SJCRH30 (cell line): ENCODE measurements at regions not wholly inside any gene's neighbourhood (a gene's known extent, or its start where the extent isn't known, plus 50 kb on each side); places are given as distances from the start of the nearest gene placed in this dataset.

ENCODE experiments used
- DNase-seq, 2 experiments: peaks; one replicate each; pipeline ENCODE4 v3.0.0-alpha.2; 2015 to 2020
- H3K27ac ChIP-seq: fragments of 250-450 bp; sonication (Bioruptor Pico); 2 replicates; pipeline ENCODE4 v1.5.1; 2020; ENCODE audit warnings: mild to moderate bottlenecking, moderate library complexity
- H3K27me3 ChIP-seq: fragments of 250-450 bp; sonication (Bioruptor Pico); 2 replicates; pipeline ENCODE4 v1.5.1; 2020; ENCODE audit warnings: mild to moderate bottlenecking, moderate library complexity
- H3K36me3 ChIP-seq: fragments of 250-450 bp; sonication (Bioruptor Pico); 2 replicates; pipeline ENCODE4 v1.5.1; 2020; ENCODE audit warnings: mild to moderate bottlenecking, moderate library complexity
- H3K4me1 ChIP-seq: fragments of 250-450 bp; sonication (Bioruptor Pico); 2 replicates; pipeline ENCODE4 v1.5.1; 2020; ENCODE audit warnings: mild to moderate bottlenecking, moderate library complexity
- H3K4me3 ChIP-seq: fragments of 250-450 bp; sonication (Bioruptor Pico); 2 replicates; pipeline ENCODE4 v1.5.1; 2020; ENCODE audit warnings: mild to moderate bottlenecking, moderate library complexity
- H3K9me3 ChIP-seq: fragments of 250-450 bp; sonication (Bioruptor Pico); replicated peaks from 2 replicates; pipeline ENCODE4 v1.5.1; 2020; ENCODE audit warnings: mild to moderate bottlenecking, moderate library complexity

DNA sequence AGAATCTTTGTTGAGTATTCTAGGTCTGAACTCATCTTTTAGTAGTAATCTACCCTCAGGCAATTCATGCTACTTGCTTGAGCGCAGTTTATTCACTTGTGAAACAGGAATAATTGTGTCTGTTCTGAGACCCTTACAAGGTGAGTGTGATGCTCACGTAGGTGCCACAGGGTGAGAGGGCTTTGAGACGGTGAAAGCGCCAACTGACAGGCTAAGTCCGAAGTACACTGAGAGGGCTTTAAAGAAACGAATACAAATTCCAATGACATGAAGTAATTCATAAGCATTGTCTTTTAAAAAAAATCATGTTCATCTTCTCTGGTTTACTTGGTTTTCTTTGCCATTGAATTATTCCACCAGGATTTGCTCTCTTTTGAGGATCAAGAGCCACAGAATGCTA lies 393.7 kb upstream of the RGMA start:
- H3K9me3 ChIP-seq: no peaks in the 10 kb centered on the region; the same call in none of the 2 replicates
- no peak for DNase-seq
- peaks cover 13% of the 10 kb centered on the region for H3K4me1 ChIP-seq
- no peaks in the 10 kb centered on the region for H3K36me3 ChIP-seq
- H3K27ac ChIP-seq: no peak overlapping the region
- H3K27me3 ChIP-seq: no peaks in the 10 kb centered on the region
- no peak overlapping the region for H3K4me3 ChIP-seq

DNA sequence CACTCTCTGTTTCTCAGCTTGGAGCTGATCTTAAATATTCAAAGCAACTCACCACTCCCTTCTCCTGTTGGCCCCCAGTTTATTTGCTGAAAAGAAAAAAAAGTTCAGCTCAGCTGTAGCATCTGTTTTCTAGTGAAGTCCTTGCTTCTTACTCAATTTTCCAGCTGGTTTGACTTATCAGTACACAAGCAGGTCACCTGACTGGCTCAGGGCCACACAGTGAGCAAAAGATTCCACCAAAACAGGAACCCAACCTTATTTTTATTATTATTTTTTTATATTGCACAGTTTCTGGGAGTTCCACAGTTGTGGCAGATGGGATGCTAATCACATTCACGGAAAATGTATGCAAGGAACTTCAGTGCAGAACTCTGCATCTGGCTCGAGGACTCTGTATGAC lies 390.7 kb upstream of the RGMA start:
- H3K9me3 ChIP-seq: no peaks in the 10 kb centered on the region; the same call in 1 of the 2 replicates
- H3K27ac ChIP-seq: no peak overlapping the region
- H3K36me3 ChIP-seq: no peaks in the 10 kb centered on the region
- H3K4me1 ChIP-seq: peaks cover 13% of the 10 kb centered on the region
- H3K4me3 ChIP-seq: no peak overlapping the region
- no peaks in the 10 kb centered on the region for H3K27me3 ChIP-seq
- peak in 1 of 2 experiments; percentile 47 for DNase-seq

DNA sequence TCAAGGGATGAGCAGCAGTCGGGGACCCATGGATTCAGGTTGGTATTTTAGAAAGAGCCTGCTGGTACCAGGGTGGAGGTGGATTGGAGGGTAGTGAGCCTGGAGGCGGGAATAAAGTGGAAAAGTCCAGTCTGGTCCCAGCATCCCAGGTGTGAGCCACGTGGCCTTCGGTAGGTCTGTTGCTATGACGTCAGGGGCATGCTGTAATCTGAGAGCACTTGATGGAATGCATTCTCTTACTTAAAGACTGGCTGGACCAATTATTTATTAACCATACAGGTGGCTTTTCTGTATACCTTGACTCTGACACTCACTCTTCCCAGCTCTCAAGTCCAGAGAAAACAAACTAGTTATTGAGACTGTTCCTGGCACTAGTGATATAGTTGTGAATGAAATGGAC lies 389.9 kb upstream of the RGMA start:
- no peak for DNase-seq
- Histone ChIP-seq H3K4me3 (no peak overlapping the region), H3K36me3 (no peaks in the 10 kb centered on the region), H3K27me3 (no peaks in the 10 kb centered on the region), H3K9me3 (no peaks in the 10 kb centered on the region; the same call in 1 of the 2 replicates), H3K4me1 (peaks cover 13% of the 10 kb centered on the region), H3K27ac (no peak overlapping the region)

DNA sequence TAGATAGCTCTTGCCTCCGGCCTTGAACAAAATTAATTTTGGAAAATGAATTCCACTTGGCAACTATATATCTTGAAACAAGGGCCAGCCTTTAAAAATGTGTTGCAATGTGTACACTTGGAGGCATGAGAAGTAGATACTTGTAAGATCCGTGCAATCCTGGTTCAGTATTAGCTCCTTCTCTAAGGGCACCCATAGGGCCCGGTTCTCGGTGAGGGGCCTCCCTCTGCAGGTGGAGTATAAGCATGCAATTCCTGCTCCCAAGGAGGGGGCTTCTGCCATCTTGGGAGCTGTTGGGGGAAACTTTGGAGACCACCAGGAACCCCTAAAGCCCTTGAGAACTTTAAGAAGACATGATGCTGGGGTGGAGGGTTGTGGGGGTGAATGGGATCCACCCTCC lies 388.7 kb upstream of the RGMA start:
- Histone ChIP-seq H3K9me3 (no peaks in the 10 kb centered on the region; the same call in 1 of the 2 replicates), H3K27ac (no peak overlapping the region)

DNA sequence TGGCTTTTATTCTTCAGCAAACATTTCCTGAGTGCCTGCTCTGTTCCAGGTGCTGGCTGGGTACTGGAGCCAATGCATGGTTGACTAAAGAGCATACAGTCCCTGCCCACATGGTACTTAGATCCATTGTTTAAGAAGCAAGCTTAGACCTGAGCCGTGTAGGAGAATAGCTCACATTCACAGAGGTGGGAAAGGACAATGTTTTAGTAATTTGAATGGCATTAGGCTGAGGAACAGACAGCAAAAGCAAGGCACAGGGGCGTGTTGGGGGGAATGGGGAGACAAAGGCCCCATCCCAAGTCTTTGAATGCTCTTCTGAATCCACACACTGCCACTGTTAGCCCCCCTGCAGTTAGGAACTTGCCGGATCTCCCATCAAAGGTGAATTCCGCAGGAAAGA lies 388.2 kb upstream of the RGMA start:
- Histone ChIP-seq H3K4me1 (peaks cover 13% of the 10 kb centered on the region), H3K4me3 (no peak overlapping the region), H3K27ac (no peak overlapping the region), H3K9me3 (peaks cover 3% of the 10 kb centered on the region; the same call in 1 of the 2 replicates), H3K27me3 (no peaks in the 10 kb centered on the region), H3K36me3 (no peaks in the 10 kb centered on the region)
- DNase-seq: no peak

More for the DNA sequence above, 388.7 kb upstream of the RGMA start:
- Histone ChIP-seq H3K27me3 (no peaks in the 10 kb centered on the region), H3K36me3 (no peaks in the 10 kb centered on the region), H3K4me3 (no peak overlapping the region), H3K4me1 (peaks cover 13% of the 10 kb centered on the region)
- no peak for DNase-seq

DNA sequence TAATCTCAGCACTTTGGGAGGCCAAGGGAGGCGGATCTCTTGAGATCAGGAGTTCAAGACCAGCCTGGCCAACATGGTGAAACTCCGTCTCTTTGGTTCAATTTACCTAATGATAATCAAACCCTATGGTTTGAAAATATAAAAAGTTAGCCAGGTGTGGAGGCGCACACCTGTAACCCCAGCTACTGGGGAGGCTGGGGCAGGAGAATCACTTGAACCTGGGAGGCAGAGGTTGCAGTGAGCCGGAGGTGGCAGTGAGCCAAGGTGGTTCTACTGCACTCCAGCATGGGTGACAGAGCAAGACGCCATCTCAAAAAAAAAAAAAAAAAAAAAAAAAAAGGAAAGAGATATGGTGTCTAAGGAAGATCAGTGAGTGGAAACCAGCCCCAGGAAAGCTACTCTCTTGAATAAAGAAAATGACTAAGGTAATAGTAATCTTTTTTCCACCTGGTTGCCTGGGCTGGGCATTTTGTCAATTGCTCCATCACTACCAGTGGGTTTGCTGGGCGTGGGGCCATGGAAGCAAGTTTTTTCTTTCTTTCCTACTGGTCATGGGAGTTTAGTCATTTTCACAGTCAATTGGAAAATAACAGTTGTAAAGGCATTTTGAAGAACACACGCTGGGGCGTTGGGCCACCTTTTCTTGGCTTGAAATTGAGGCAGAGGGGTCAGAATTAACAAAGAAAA lies 387.6 kb upstream of the RGMA start:
- H3K27me3 ChIP-seq: no peaks in the 10 kb centered on the region
- DNase-seq: no peak
- H3K27ac ChIP-seq: no peak overlapping the region
- H3K36me3 ChIP-seq: no peaks in the 10 kb centered on the region
- H3K4me1 ChIP-seq: peaks cover 13% of the 10 kb centered on the region
- no peak overlapping the region for H3K4me3 ChIP-seq
- H3K9me3 ChIP-seq: 0 out of 2 replicates have a peak, but pooled peaks cover 4% of the 10 kb centered on the region

DNA sequence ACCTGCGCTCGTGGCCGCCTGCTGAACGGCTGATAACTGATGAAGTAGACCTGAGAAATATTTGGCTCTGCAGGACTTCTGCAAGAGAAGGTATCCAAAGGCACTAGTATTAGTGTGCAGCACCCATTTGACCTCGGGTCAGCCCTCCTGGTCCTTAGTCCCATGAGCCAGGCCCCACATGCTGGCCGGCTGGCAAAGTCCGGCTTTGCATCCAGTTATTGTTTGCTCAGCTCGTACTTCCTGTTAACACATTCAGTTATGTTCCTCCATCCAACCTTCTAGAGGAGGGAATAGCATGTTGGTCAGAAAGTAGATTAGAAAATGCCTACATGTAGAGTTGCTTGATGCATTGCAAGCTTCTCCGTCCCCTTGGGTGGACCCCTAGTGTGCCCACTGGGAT lies 385.7 kb upstream of the RGMA start:
- peaks cover 8% of the 10 kb centered on the region for H3K4me1 ChIP-seq

DNA sequence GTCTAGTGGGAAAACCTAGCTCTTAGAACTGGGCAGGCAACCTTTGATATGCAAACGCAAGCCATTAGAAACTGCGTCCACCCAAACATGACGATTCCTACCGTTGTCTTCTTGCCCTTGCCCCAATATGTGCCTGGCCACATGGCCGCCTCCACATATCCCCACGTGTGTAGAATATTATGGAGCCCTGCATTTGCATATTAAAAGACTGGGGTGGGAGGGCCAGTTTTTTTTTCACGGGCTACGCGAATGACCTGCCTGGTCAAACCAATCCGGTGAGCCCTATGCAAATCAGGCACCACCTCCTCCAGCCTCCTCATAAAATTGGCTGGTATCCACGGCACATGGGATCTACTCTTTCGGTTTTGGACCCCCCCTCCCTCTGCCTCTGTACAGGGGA lies 381.0 kb upstream of the RGMA start:
- no peak for DNase-seq
- Histone ChIP-seq H3K9me3 (0 out of 2 replicates have a peak, but pooled peaks cover 4% of the 10 kb centered on the region), H3K27me3 (no peaks in the 10 kb centered on the region), H3K4me1 (peaks cover 9% of the 10 kb centered on the region), H3K4me3 (no peak overlapping the region), H3K27ac (no peak overlapping the region), H3K36me3 (no peaks in the 10 kb centered on the region)

More for the DNA sequence above, 385.7 kb upstream of the RGMA start:
- Histone ChIP-seq H3K27me3 (no peaks in the 10 kb centered on the region), H3K27ac (no peak overlapping the region), H3K36me3 (no peaks in the 10 kb centered on the region), H3K4me3 (no peak overlapping the region), H3K9me3 (0 out of 2 replicates have a peak, but pooled peaks cover 4% of the 10 kb centered on the region)
- DNase-seq: no peak

DNA sequence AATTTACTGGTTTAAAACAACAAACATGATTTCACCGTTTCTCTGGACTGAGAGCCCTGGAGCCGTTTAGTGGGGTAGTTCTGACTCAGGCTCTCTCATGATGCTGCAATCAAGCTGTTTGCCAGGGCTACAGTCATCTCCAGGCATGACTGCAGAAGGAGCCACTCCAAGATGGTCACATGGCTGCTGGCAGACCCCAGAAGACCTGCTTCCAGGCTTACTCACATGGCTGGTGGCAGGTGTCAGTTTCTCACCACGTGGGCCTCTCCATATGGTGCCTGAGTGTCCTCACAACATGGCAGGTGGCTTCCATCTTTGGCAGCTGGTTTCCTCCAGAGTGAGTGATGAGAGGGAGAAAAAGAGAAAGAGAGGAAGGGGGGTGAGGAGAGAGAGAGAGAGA lies 378.3 kb upstream of the RGMA start:
- Histone ChIP-seq H3K9me3 (0 out of 2 replicates have a peak, but pooled peaks cover 2% of the 10 kb centered on the region), H3K4me1 (peaks cover 9% of the 10 kb centered on the region), H3K27me3 (no peaks in the 10 kb centered on the region), H3K36me3 (no peaks in the 10 kb centered on the region), H3K27ac (no peak overlapping the region), H3K4me3 (no peak overlapping the region)
- DNase-seq: peak; percentile 72 to 76

DNA sequence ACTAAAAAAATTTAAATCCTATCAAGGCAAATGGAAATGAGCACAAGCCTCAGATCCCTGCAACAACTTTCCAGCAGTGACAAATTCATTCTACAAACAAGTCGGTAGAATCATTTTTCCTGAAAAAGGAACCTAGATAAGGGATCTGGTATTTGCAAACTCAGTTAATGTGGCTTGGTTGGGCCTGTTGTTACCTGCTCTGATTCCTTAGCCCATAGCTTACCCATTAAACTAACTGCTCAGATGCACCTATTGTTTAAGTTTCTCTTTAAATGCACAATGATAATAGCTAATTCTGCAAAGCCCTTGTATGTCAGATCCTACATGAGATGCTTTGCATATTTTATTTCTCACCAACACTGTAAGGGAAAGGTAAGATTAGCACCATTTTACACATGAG lies 377.4 kb upstream of the RGMA start:
- no peaks in the 10 kb centered on the region for H3K27me3 ChIP-seq
- H3K27ac ChIP-seq: no peak overlapping the region
- H3K36me3 ChIP-seq: no peaks in the 10 kb centered on the region
- no peaks in the 10 kb centered on the region for H3K9me3 ChIP-seq
- H3K4me3 ChIP-seq: no peak overlapping the region
- peaks cover 9% of the 10 kb centered on the region for H3K4me1 ChIP-seq
- no peak for DNase-seq

DNA sequence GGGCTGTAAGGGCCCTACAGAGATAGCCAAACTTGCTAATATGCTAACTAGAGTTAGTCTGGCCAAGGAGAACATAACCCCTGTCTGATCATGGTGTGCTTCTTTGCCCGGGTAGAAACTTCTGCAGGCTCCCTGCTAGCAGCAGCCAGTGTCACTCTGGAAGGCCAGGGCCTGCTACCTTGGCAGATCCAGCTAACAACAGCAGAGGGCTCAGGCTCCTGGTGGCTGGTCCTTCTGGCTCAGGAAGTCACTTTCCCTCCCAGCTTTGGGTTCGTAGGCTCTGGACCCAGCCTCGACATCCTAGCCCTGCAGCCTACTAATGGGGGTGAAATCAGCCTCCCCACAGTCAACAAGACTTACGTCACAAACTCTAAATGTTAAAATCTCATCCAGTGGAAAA lies 373.7 kb upstream of the RGMA start:
- DNase-seq: no peak
- 0 out of 2 replicates have a peak, but pooled peaks cover 3% of the 10 kb centered on the region for H3K9me3 ChIP-seq
- H3K4me1 ChIP-seq: peaks cover 37% of the 10 kb centered on the region
- H3K36me3 ChIP-seq: no peaks in the 10 kb centered on the region
- H3K27me3 ChIP-seq: no peaks in the 10 kb centered on the region
- no peak overlapping the region for H3K4me3 ChIP-seq
- no peak overlapping the region for H3K27ac ChIP-seq

DNA sequence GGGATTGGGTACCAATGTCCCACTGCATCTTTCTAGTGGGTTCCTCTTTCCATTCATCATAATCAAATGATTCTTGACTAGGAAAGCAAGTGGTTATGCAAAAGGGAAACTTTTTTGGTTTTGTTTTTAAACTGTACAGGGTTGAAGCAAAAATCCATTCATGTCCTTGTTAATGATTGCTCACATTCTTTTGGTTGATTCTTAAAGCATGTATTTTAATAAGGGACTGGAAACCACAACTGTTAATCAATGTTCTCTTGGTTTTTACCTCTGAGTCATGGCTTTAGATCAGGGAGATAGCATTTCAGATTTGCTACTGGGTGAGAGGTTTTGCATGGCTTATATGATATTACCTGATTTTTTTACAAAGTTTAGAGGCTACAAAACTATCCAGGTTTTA lies 371.7 kb upstream of the RGMA start:
- DNase-seq: no peak
- H3K4me3 ChIP-seq: no peak overlapping the region
- no peaks in the 10 kb centered on the region for H3K27me3 ChIP-seq
- 0 out of 2 replicates have a peak, but pooled peaks cover 3% of the 10 kb centered on the region for H3K9me3 ChIP-seq
- H3K4me1 ChIP-seq: peaks cover 28% of the 10 kb centered on the region
- no peak overlapping the region for H3K27ac ChIP-seq
- no peaks in the 10 kb centered on the region for H3K36me3 ChIP-seq

DNA sequence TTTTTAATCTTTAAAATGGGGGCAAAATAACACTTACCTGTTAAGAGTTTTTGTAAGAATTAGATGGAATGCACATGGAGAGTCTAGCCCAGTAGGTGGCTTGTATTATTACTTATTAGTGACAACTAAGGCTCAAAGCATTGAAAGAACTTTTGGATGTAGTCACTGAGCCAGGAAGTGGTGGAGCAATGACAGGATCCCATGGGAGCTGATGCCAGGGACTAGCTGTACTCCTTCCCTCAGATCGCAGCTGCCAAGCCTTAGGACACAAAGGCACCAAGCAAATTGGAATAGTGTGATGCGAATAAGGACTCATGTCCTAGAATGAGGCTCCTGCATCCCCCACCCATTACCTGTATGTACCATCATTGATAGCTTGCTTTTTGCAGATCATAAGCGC lies 370.4 kb upstream of the RGMA start:
- Histone ChIP-seq H3K36me3 (no peaks in the 10 kb centered on the region), H3K9me3 (0 out of 2 replicates have a peak, but pooled peaks cover 3% of the 10 kb centered on the region), H3K4me1 (peaks cover 28% of the 10 kb centered on the region), H3K27ac (peak overlapping the region; percentile 48; the same call in 1 of the 2 replicates), H3K4me3 (no peak overlapping the region), H3K27me3 (no peaks in the 10 kb centered on the region)
- peak; percentile 45 to 61 for DNase-seq

DNA sequence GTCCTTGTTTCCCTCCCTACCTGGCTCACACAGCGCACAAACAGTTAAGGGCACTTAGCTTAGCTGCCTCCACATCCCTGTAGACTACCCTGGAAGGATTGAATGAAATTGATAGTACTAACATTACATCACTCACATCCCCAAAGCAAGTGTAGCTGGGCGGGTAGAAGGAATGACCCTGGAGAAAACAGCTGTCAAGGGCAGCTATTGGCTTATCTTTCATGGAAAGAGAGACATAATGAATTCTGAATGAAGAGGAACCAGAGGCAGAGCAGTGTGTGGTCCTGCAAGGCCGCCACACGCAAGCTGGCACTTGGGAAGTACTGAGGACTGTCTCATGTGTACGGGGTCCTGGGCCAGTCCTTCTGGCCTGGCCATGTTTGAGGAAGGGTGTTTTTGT lies 369.6 kb upstream of the RGMA start:
- Histone ChIP-seq H3K27ac (peak overlapping the region; percentile 48), H3K4me1 (peaks cover 28% of the 10 kb centered on the region), H3K9me3 (0 out of 2 replicates have a peak, but pooled peaks cover 3% of the 10 kb centered on the region), H3K36me3 (no peaks in the 10 kb centered on the region), H3K27me3 (no peaks in the 10 kb centered on the region), H3K4me3 (no peak overlapping the region)
- peak; percentile 73 to 90 for DNase-seq

DNA sequence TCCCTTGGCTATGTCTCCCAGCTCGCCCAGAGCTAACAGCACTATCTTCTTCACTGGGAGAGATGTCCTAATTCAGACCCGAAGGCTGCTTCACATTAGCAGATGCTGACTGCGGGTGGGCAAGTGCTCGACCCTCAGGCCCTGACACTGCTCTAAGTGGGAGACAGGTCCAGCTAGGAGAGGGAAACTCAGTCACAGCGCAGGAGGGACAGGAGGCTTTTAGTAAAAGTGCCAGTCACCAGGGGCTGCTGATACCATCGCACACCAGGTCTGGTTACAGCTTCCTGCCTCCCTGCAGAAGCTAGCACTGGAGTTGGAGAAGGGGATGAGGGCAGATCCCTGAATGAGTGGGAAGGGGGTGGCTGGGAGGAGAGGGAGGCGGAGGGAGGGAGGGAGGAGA lies 365.8 kb upstream of the RGMA start:
- Histone ChIP-seq H3K27ac (no peak overlapping the region), H3K4me1 (peaks cover 45% of the 10 kb centered on the region), H3K27me3 (no peaks in the 10 kb centered on the region), H3K9me3 (0 out of 2 replicates have a peak, but pooled peaks cover 2% of the 10 kb centered on the region), H3K36me3 (no peaks in the 10 kb centered on the region), H3K4me3 (no peak overlapping the region)
- no peak for DNase-seq
